ENCODE measurements at regions not wholly inside any gene's neighbourhood (a gene's known extent, or its start where the extent isn't known, plus 50 kb on each side); places are given as distances from the start of the nearest gene placed in this dataset.

- no peak overlapping the region for H2AFZ ChIP-seq
- H3K4me2 ChIP-seq (ENCODE audit: low read length) = no peak overlapping the region
- no peaks in the 10 kb centered on the region for H3K4me1 ChIP-seq
- H3K9me3 ChIP-seq (ENCODE audit: control insufficient read depth, low read length) = no peaks in the 10 kb centered on the region
- TF ChIP-seq CTCF (IDR thresholded peaks at IDR 0.05) = no peak
- no peaks in the 10 kb centered on the region for H3K36me3 ChIP-seq (ENCODE audit: control insufficient read depth, insufficient read depth, low read length)
- no peak overlapping the region for H3K9ac ChIP-seq
- H3K79me2 ChIP-seq = no peaks in the 10 kb centered on the region
- H3K27ac ChIP-seq = no peak overlapping the region
- H3K4me3 ChIP-seq (ENCODE audit: low read depth, low read length) = no peak overlapping the region
- no peaks in the 10 kb centered on the region for H3K27me3 ChIP-seq (ENCODE audit: control insufficient read depth, insufficient read depth, low read length)
Measured at GRCh38 chr10:29210266-29210868, 78.5 kb upstream of the LYZL1 start.

DNA sequence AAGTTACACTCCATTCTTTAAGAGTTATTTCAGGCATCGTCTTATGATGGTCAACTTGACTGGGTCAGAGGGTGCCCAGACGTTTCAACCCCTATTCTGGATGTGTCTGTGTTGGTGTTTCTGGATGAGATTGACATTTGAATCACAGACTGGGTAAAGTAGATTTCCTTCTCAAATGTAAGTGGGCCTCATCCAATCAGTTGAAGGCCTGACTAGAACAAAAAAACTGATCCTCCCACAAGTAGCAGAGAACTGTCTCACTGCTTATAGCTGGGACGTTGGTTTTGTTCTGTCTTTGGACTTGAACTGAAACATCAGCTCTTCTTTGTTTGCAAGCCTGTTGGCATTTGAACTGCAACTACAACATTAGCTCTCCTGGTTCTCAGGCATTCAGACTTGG is 76.3 kb upstream of the LYZL1 start:
- Histone ChIP-seq H2AFZ (no peak overlapping the region), H3K9me3 (ENCODE audit: control insufficient read depth, low read length) (no peaks in the 10 kb centered on the region), H3K9ac (no peak overlapping the region), H3K4me2 (ENCODE audit: low read length) (no peak overlapping the region), H3K4me1 (no peaks in the 10 kb centered on the region), H3K4me3 (ENCODE audit: low read depth, low read length) (no peak overlapping the region), H3K36me3 (ENCODE audit: control insufficient read depth, insufficient read depth, low read length) (no peaks in the 10 kb centered on the region), H3K27me3 (ENCODE audit: control insufficient read depth, insufficient read depth, low read length) (no peaks in the 10 kb centered on the region), H3K27ac (no peak overlapping the region), H3K79me2 (no peaks in the 10 kb centered on the region)
- no peak for TF ChIP-seq CTCF (IDR thresholded peaks at IDR 0.05)

DNA sequence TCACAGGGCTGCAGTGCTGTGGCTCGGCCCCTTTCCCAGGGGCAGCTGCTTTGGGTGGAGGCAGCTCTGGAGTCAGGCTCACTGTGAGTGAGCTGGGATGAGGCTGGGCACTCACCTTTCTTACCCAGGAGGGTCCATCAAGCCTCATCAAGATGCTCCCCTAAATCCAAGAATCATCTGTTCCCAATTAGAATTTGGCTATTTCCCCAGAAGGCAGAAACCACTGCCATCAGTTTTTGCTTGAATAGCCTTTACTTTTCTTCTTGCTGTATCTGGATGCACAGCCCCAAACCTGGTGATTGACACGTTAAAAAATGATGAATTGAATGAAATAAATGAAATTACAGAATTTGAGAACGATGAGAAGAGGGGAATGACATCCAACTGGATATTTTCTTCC is 74.3 kb upstream of the LYZL1 start:
- H3K9me3 ChIP-seq (ENCODE audit: control insufficient read depth, low read length) = no peaks in the 10 kb centered on the region
- H3K79me2 ChIP-seq = no peaks in the 10 kb centered on the region
- no peak for TF ChIP-seq CTCF (IDR thresholded peaks at IDR 0.05)
- no peaks in the 10 kb centered on the region for H3K4me1 ChIP-seq
- no peak overlapping the region for H3K4me3 ChIP-seq (ENCODE audit: low read depth, low read length)
- H3K27ac ChIP-seq = no peak overlapping the region
- no peaks in the 10 kb centered on the region for H3K27me3 ChIP-seq (ENCODE audit: control insufficient read depth, insufficient read depth, low read length)
- H3K4me2 ChIP-seq (ENCODE audit: low read length) = no peak overlapping the region
- no peaks in the 10 kb centered on the region for H3K36me3 ChIP-seq (ENCODE audit: control insufficient read depth, insufficient read depth, low read length)
- H2AFZ ChIP-seq = no peak overlapping the region
- H3K9ac ChIP-seq = no peak overlapping the region

GRCh38 chr10:29217292-29217738 is 71.6 kb upstream of the LYZL1 start:
- Histone ChIP-seq H3K36me3 (ENCODE audit: control insufficient read depth, insufficient read depth, low read length) (no peaks in the 10 kb centered on the region), H3K27ac (no peak overlapping the region), H3K9me3 (ENCODE audit: control insufficient read depth, low read length) (no peaks in the 10 kb centered on the region), H3K27me3 (ENCODE audit: control insufficient read depth, insufficient read depth, low read length) (no peaks in the 10 kb centered on the region), H3K4me1 (no peaks in the 10 kb centered on the region), H3K79me2 (no peaks in the 10 kb centered on the region), H3K9ac (no peak overlapping the region), H3K4me3 (ENCODE audit: low read depth, low read length) (no peak overlapping the region), H2AFZ (no peak overlapping the region), H3K4me2 (ENCODE audit: low read length) (no peak overlapping the region)
- no peak for TF ChIP-seq CTCF (IDR thresholded peaks at IDR 0.05)

GRCh38 chr10:29223326-29223725 is 65.5 kb upstream of the LYZL1 start:
- no peak overlapping the region for H3K4me3 ChIP-seq (ENCODE audit: low read depth, low read length)
- H3K4me2 ChIP-seq (ENCODE audit: low read length) = no peak overlapping the region
- H3K9me3 ChIP-seq (ENCODE audit: control insufficient read depth, low read length) = no peaks in the 10 kb centered on the region
- no peaks in the 10 kb centered on the region for H3K27me3 ChIP-seq (ENCODE audit: control insufficient read depth, insufficient read depth, low read length)
- H3K4me1 ChIP-seq = no peaks in the 10 kb centered on the region
- H3K36me3 ChIP-seq (ENCODE audit: control insufficient read depth, insufficient read depth, low read length) = no peaks in the 10 kb centered on the region
- no peak overlapping the region for H3K9ac ChIP-seq
- H3K27ac ChIP-seq = no peak overlapping the region
- H3K79me2 ChIP-seq = no peaks in the 10 kb centered on the region
- no peak overlapping the region for H2AFZ ChIP-seq
- TF ChIP-seq CTCF (IDR thresholded peaks at IDR 0.05) = no peak
